Tibial nerve (tissue), 4 donors: ENCODE measurements at regions not wholly inside any gene's neighbourhood (a gene's known extent, or its start where the extent isn't known, plus 50 kb on each side); places are given as distances from the start of the nearest gene placed in this dataset.

Experiments
- EP300 ChIP-seq, 2 donors: sonication (generic); formaldehyde crosslinking; IDR thresholded peaks; one replicate each; pipeline ENCODE4 v1.6.1; 2017; ENCODE audit warnings: antibody characterized with exemption in 2 of 2, mild to moderate bottlenecking in 1 of 2
- TF ChIP-seq, protein P1 (sequence below), 5 experiments: fragments of 200-600 bp in 3 of 5; fragments of 450-650 bp in 2 of 5; sonication (generic) in 3 of 5; IDR thresholded peaks; one replicate each; pipeline ENCODE4 v1.5.1; 2016 to 2019; ENCODE audit warnings: antibody characterized with exemption in 5 of 5, mild to moderate bottlenecking in 3 of 5, moderate library complexity in 2 of 5

DNA sequence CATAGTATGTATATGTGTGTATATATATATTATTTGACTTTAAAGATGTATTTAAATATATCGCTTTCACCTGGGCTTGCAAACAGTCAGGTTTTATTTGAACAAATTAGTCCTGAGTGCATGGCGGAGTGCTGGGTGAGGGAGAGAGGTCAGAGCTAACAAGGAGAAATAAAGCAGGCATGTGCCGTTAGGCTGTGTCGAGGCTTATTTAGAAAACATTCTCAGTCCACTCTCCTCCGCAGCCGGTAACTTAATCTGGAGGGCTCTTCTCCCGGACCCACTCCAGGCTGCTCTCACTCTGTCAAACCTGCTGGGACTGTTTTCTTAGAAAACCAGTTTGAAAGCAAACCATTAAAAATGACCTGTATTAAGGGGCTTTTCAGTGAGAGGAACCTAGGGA lies 455.9 kb downstream of the MN1 start:
- TF ChIP-seq, protein P1, sequence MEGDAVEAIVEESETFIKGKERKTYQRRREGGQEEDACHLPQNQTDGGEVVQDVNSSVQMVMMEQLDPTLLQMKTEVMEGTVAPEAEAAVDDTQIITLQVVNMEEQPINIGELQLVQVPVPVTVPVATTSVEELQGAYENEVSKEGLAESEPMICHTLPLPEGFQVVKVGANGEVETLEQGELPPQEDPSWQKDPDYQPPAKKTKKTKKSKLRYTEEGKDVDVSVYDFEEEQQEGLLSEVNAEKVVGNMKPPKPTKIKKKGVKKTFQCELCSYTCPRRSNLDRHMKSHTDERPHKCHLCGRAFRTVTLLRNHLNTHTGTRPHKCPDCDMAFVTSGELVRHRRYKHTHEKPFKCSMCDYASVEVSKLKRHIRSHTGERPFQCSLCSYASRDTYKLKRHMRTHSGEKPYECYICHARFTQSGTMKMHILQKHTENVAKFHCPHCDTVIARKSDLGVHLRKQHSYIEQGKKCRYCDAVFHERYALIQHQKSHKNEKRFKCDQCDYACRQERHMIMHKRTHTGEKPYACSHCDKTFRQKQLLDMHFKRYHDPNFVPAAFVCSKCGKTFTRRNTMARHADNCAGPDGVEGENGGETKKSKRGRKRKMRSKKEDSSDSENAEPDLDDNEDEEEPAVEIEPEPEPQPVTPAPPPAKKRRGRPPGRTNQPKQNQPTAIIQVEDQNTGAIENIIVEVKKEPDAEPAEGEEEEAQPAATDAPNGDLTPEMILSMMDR (IDR thresholded peaks at IDR 0.05) = no peak
- TF ChIP-seq EP300 (IDR thresholded peaks at IDR 0.05) = no peak
